Right renal pelvis (tissue), 4 donors: ENCODE measurements at regions not wholly inside any gene's neighbourhood (a gene's known extent, or its start where the extent isn't known, plus 50 kb on each side); places are given as distances from the start of the nearest gene placed in this dataset.

Experiments
- DNase-seq, 4 donors: peaks; one replicate each; pipeline ENCODE4 v3.0.0-alpha.2; 2013; ENCODE audit warnings: low read depth in 4 of 4, low spot score in 3 of 4, missing footprints in 1 of 4

- DNase-seq: no peak
These were observed 162.4 kb upstream of the DUSP10 start for GRCh38 chr1:221904319-221904718.

- DNase-seq: no peak
These were observed 161.7 kb upstream of the DUSP10 start for GRCh38 chr1:221903594-221903993.

GRCh38 chr1:221902961-221903360 is 161.1 kb upstream of the DUSP10 start:
- DNase-seq: no peak

GRCh38 chr1:221900678-221901077 is 158.8 kb upstream of the DUSP10 start:
- DNase-seq: no peak

- DNase-seq: no peak
These were observed 155.4 kb upstream of the DUSP10 start for GRCh38 chr1:221897321-221897721.

- no peak for DNase-seq
These were observed 150.5 kb upstream of the DUSP10 start for GRCh38 chr1:221892301-221892830.

- no peak for DNase-seq
These were observed 149.8 kb upstream of the DUSP10 start for GRCh38 chr1:221891708-221892107.

- no peak for DNase-seq
These were observed 146.9 kb upstream of the DUSP10 start for GRCh38 chr1:221888801-221889200.

GRCh38 chr1:221888218-221888617 is 146.3 kb upstream of the DUSP10 start:
- no peak for DNase-seq

GRCh38 chr1:221887758-221888157 is 145.9 kb upstream of the DUSP10 start:
- DNase-seq: no peak

- no peak for DNase-seq
These were observed 145.5 kb upstream of the DUSP10 start for GRCh38 chr1:221887415-221887746.

GRCh38 chr1:221886743-221887414 is 145.0 kb upstream of the DUSP10 start:
- DNase-seq: no peak

- DNase-seq: no peak
These were observed 144.4 kb upstream of the DUSP10 start for GRCh38 chr1:221886311-221886710.

GRCh38 chr1:221884821-221885220 is 142.9 kb upstream of the DUSP10 start:
- DNase-seq: no peak

- no peak for DNase-seq
These were observed 140.1 kb upstream of the DUSP10 start for GRCh38 chr1:221881805-221882581.

- no peak for DNase-seq
These were observed 138.3 kb upstream of the DUSP10 start for GRCh38 chr1:221880182-221880581.

- no peak for DNase-seq
These were observed 136.2 kb upstream of the DUSP10 start for GRCh38 chr1:221878134-221878533.

GRCh38 chr1:221877311-221877710 is 135.4 kb upstream of the DUSP10 start:
- no peak for DNase-seq

GRCh38 chr1:221875004-221875330 is 133.1 kb upstream of the DUSP10 start:
- no peak for DNase-seq

- DNase-seq: no peak
These were observed 132.6 kb upstream of the DUSP10 start for GRCh38 chr1:221874285-221875003.

- no peak for DNase-seq
These were observed 131.8 kb upstream of the DUSP10 start for GRCh38 chr1:221873673-221874072.

GRCh38 chr1:221871056-221871455 is 129.2 kb upstream of the DUSP10 start:
- DNase-seq: no peak
